GM23338 (cell line): ENCODE measurements at regions not wholly inside any gene's neighbourhood (a gene's known extent, or its start where the extent isn't known, plus 50 kb on each side); places are given as distances from the start of the nearest gene placed in this dataset.

Experiments
- ATAC-seq: fragments of 200-7000 bp; cut with Tn5 transposase; 3 replicates; pipeline ENCODE4 v1.9.1; 2020
- DNase-seq: peaks from one replicate; pipeline ENCODE4 v3.0.0-alpha.2; 2015; ENCODE audit warnings: low spot score
- H2AFZ ChIP-seq: fragments of 200-600 bp; sonication (generic); 2 replicates; pipeline ENCODE4 v1.8.0; 2016; ENCODE audit warnings: antibody characterized with exemption, mild to moderate bottlenecking, moderate library complexity
- H3F3A ChIP-seq: fragments of 200-600 bp; sonication (generic); replicated peaks from 2 replicates; pipeline ENCODE4 v1.8.0; 2017; ENCODE audit warnings: antibody characterized with exemption, mixed run types, low read depth
- H3K27ac ChIP-seq: fragments of 200-600 bp; sonication (generic); 2 replicates; pipeline ENCODE4 v1.6.1; 2016; ENCODE audit warnings: low read depth
- H3K27me3 ChIP-seq: fragments of 200-600 bp; sonication (generic); 2 replicates; pipeline ENCODE4 v1.8.0; 2016; ENCODE audit warnings: mild to moderate bottlenecking, mixed run types, moderate library complexity; ENCODE audit not compliant: insufficient read depth
- H3K36me3 ChIP-seq: fragments of 200-600 bp; sonication (generic); 2 replicates; pipeline ENCODE4 v1.8.0; 2016; ENCODE audit warnings: mild to moderate bottlenecking; ENCODE audit not compliant: insufficient read depth
- H3K4me1 ChIP-seq: fragments of 200-600 bp; sonication (generic); 2 replicates; pipeline ENCODE4 v1.8.0; 2016; ENCODE audit warnings: mild to moderate bottlenecking, moderate library complexity; ENCODE audit not compliant: insufficient read depth
- H3K4me2 ChIP-seq: fragments of 200-600 bp; sonication (generic); 2 replicates; pipeline ENCODE4 v1.7.1; 2017; ENCODE audit warnings: mixed run types
- H3K4me3 ChIP-seq: fragments of 200-600 bp; sonication (generic); 2 replicates; pipeline ENCODE4 v1.6.1; 2016; ENCODE audit warnings: mixed run types
- H3K79me2 ChIP-seq: fragments of 200-600 bp; sonication (generic); replicated peaks from 2 replicates; pipeline ENCODE4 v1.8.0; 2017; ENCODE audit warnings: mild to moderate bottlenecking; ENCODE audit not compliant: insufficient read depth
- H3K9me2 ChIP-seq: fragments of 200-600 bp; sonication (generic); 2 replicates; pipeline ENCODE4 v1.8.0; 2017; ENCODE audit not compliant: insufficient read depth
- H4K20me1 ChIP-seq: fragments of 200-600 bp; sonication (generic); replicated peaks from 2 replicates; pipeline ENCODE4 v1.8.0; 2017; ENCODE audit warnings: mild to moderate bottlenecking; ENCODE audit not compliant: insufficient read depth
- H3K27ac Mint-ChIP-seq: 2 replicates; pipeline ENCODE4 v1.8.0; 2020; ENCODE audit warnings: inconsistent platforms, mild to moderate bottlenecking, moderate library complexity, mixed read lengths
- H3K27me3 Mint-ChIP-seq: 3 replicates; pipeline ENCODE4 v1.8.0; 2022; ENCODE audit warnings: low read depth, mild to moderate bottlenecking, moderate library complexity, mixed read lengths, inconsistent platforms; ENCODE audit not compliant: insufficient read depth, poor library complexity
- H3K36me3 Mint-ChIP-seq: 3 replicates; pipeline ENCODE4 v1.8.0; 2021; ENCODE audit warnings: low read depth, mild to moderate bottlenecking, inconsistent platforms, moderate library complexity, mixed read lengths
- H3K4me1 Mint-ChIP-seq: 3 replicates; pipeline ENCODE4 v1.8.0; 2020; ENCODE audit warnings: mild to moderate bottlenecking, inconsistent platforms, mixed read lengths
- H3K4me3 Mint-ChIP-seq: 3 replicates; pipeline ENCODE4 v1.8.0; 2021; ENCODE audit warnings: moderate library complexity, mild to moderate bottlenecking, inconsistent platforms, mixed read lengths
- H3K9me3 Mint-ChIP-seq: 3 replicates; pipeline ENCODE4 v1.8.0; 2020; ENCODE audit warnings: moderate library complexity, mild to moderate bottlenecking, inconsistent platforms, mixed read lengths
- EZH2 ChIP-seq: fragments of 200-600 bp; sonication (generic); IDR thresholded peaks from one replicate; pipeline ENCODE4 v1.8.0; 2017; ENCODE audit warnings: antibody characterized with exemption, mild to moderate bottlenecking, low read depth; ENCODE audit not compliant: unreplicated experiment
- EZH2phosphoT487 ChIP-seq: fragments of 200-600 bp; sonication (generic); IDR thresholded peaks from one replicate; pipeline ENCODE4 v1.8.1; 2018; ENCODE audit warnings: antibody characterized with exemption; ENCODE audit not compliant: unreplicated experiment
- JUNB ChIP-seq: IDR thresholded peaks from one replicate; pipeline ENCODE4 v1.6.1; 2016; ENCODE audit warnings: antibody characterized with exemption; ENCODE audit not compliant: unreplicated experiment
- NANOG ChIP-seq: IDR thresholded peaks from 2 replicates; pipeline ENCODE4 v1.6.1; 2016; ENCODE audit warnings: antibody characterized with exemption, borderline replicate concordance
- POLR2AphosphoS5 ChIP-seq: IDR thresholded peaks from 2 replicates; pipeline ENCODE4 v1.6.1; 2016; ENCODE audit warnings: antibody characterized with exemption, low read depth
- STAT1 ChIP-seq: IDR thresholded peaks from one replicate; pipeline ENCODE4 v1.6.1; 2016; ENCODE audit warnings: antibody characterized with exemption; ENCODE audit not compliant: unreplicated experiment
- ZNF114 ChIP-seq: fragments of 250-450 bp; sonication (Bioruptor Pico); IDR thresholded peaks from 2 replicates; pipeline ENCODE4 v1.5.0; 2020; ENCODE audit warnings: mild to moderate bottlenecking, moderate library complexity
- ZNF331 ChIP-seq: fragments of 250-450 bp; sonication (Bioruptor Pico); IDR thresholded peaks from 2 replicates; pipeline ENCODE4 v1.5.0; 2020; ENCODE audit warnings: low read depth, mild to moderate bottlenecking, moderate library complexity
- TF ChIP-seq, protein P1 (sequence below): fragments of 250-450 bp; sonication (Bioruptor Pico); IDR thresholded peaks from 2 replicates; pipeline ENCODE4 v1.5.0; 2020; ENCODE audit warnings: mild to moderate bottlenecking, moderate library complexity
- TF ChIP-seq, protein P2 (sequence below): IDR thresholded peaks from 2 replicates; pipeline ENCODE4 v1.6.1; 2016; ENCODE audit warnings: antibody characterized with exemption
- TF ChIP-seq, protein P3 (sequence below), 2 experiments: fragments of 200-600 bp in 1 of 2; sonication (generic) in 1 of 2; conservative IDR thresholded peaks; 2 replicates each; pipeline versions ENCODE4 v1.5.1 to v1.6.1; 2016 to 2017; ENCODE audit warnings: antibody characterized with exemption in 2 of 2, low read depth in 2 of 2, mild to moderate bottlenecking in 2 of 2, moderate library complexity in 1 of 2
- TF ChIP-seq, protein P4 (sequence below): IDR thresholded peaks from one replicate; pipeline ENCODE4 v1.6.1; 2018; ENCODE audit warnings: antibody characterized with exemption; ENCODE audit not compliant: unreplicated experiment

DNA sequence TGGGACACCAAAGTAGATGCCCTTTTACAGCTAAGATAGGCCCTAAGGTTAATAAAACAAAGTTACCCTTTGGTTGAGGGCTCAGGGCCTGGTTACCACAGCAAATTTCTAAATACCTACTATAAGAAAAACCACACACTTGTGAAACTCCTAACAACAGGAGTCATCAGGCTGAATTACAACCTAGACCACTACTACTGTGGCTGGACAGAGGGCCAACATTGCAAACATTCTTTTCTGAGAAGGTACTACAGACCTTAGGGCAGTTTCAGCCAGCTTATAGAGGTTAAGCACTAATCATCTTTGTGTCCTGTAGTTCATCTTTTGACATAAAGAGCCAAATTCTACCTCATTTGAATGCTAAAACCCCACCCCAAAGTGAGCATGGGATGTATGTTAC lies 504.0 kb downstream of the RAPGEF2 start:
- Histone ChIP-seq H4K20me1 (no peaks in the 10 kb centered on the region), H3K36me3 (peaks cover 6% of the 10 kb centered on the region; the same call in 1 of the 2 replicates), H3K27ac (peak overlapping the region; percentile 29; the same call in 1 of the 2 replicates), H3K4me1 (no peaks in the 10 kb centered on the region; the same call in 1 of the 2 replicates), H3K4me3 (no peak overlapping the region), H3F3A (no peaks in the 10 kb centered on the region), H3K4me2 (no peak overlapping the region), H3K9me2 (no peaks in the 10 kb centered on the region), H3K79me2 (no peaks in the 10 kb centered on the region), H3K27me3 (no peaks in the 10 kb centered on the region), H2AFZ (no peak overlapping the region)
- TF ChIP-seq, protein P1, sequence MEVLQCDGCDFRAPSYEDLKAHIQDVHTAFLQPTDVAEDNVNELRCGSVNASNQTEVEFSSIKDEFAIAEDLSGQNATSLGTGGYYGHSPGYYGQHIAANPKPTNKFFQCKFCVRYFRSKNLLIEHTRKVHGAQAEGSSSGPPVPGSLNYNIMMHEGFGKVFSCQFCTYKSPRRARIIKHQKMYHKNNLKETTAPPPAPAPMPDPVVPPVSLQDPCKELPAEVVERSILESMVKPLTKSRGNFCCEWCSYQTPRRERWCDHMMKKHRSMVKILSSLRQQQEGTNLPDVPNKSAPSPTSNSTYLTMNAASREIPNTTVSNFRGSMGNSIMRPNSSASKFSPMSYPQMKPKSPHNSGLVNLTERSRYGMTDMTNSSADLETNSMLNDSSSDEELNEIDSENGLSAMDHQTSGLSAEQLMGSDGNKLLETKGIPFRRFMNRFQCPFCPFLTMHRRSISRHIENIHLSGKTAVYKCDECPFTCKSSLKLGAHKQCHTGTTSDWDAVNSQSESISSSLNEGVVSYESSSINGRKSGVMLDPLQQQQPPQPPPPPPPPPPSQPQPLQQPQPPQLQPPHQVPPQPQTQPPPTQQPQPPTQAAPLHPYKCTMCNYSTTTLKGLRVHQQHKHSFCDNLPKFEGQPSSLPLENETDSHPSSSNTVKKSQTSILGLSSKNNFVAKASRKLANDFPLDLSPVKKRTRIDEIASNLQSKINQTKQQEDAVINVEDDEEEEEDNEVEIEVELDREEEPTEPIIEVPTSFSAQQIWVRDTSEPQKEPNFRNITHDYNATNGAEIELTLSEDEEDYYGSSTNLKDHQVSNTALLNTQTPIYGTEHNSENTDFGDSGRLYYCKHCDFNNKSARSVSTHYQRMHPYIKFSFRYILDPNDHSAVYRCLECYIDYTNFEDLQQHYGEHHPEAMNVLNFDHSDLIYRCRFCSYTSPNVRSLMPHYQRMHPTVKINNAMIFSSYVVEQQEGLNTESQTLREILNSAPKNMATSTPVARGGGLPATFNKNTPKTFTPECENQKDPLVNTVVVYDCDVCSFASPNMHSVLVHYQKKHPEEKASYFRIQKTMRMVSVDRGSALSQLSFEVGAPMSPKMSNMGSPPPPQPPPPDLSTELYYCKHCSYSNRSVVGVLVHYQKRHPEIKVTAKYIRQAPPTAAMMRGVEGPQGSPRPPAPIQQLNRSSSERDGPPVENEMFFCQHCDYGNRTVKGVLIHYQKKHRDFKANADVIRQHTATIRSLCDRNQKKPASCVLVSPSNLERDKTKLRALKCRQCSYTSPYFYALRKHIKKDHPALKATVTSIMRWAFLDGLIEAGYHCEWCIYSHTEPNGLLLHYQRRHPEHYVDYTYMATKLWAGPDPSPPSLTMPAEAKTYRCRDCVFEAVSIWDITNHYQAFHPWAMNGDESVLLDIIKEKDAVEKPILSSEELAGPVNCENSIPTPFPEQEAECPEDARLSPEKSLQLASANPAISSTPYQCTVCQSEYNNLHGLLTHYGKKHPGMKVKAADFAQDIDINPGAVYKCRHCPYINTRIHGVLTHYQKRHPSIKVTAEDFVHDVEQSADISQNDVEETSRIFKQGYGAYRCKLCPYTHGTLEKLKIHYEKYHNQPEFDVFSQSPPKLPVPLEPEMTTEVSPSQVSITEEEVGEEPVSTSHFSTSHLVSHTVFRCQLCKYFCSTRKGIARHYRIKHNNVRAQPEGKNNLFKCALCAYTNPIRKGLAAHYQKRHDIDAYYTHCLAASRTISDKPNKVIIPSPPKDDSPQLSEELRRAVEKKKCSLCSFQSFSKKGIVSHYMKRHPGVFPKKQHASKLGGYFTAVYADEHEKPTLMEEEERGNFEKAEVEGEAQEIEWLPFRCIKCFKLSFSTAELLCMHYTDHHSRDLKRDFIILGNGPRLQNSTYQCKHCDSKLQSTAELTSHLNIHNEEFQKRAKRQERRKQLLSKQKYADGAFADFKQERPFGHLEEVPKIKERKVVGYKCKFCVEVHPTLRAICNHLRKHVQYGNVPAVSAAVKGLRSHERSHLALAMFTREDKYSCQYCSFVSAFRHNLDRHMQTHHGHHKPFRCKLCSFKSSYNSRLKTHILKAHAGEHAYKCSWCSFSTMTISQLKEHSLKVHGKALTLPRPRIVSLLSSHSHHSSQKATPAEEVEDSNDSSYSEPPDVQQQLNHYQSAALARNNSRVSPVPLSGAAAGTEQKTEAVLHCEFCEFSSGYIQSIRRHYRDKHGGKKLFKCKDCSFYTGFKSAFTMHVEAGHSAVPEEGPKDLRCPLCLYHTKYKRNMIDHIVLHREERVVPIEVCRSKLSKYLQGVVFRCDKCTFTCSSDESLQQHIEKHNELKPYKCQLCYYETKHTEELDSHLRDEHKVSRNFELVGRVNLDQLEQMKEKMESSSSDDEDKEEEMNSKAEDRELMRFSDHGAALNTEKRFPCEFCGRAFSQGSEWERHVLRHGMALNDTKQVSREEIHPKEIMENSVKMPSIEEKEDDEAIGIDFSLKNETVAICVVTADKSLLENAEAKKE (CRISPR knock-in tag): no peak
- TF ChIP-seq EZH2phosphoT487 (no peak), NANOG (no peak), ZNF331 (CRISPR knock-in tag) (no peak), ZNF114 (CRISPR knock-in tag) (no peak), POLR2AphosphoS5 (no peak), STAT1 (no peak), EZH2 (no peak), JUNB (no peak)
- TF ChIP-seq, protein P2, sequence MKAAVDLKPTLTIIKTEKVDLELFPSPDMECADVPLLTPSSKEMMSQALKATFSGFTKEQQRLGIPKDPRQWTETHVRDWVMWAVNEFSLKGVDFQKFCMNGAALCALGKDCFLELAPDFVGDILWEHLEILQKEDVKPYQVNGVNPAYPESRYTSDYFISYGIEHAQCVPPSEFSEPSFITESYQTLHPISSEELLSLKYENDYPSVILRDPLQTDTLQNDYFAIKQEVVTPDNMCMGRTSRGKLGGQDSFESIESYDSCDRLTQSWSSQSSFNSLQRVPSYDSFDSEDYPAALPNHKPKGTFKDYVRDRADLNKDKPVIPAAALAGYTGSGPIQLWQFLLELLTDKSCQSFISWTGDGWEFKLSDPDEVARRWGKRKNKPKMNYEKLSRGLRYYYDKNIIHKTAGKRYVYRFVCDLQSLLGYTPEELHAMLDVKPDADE: no peak
- TF ChIP-seq, protein P3, sequence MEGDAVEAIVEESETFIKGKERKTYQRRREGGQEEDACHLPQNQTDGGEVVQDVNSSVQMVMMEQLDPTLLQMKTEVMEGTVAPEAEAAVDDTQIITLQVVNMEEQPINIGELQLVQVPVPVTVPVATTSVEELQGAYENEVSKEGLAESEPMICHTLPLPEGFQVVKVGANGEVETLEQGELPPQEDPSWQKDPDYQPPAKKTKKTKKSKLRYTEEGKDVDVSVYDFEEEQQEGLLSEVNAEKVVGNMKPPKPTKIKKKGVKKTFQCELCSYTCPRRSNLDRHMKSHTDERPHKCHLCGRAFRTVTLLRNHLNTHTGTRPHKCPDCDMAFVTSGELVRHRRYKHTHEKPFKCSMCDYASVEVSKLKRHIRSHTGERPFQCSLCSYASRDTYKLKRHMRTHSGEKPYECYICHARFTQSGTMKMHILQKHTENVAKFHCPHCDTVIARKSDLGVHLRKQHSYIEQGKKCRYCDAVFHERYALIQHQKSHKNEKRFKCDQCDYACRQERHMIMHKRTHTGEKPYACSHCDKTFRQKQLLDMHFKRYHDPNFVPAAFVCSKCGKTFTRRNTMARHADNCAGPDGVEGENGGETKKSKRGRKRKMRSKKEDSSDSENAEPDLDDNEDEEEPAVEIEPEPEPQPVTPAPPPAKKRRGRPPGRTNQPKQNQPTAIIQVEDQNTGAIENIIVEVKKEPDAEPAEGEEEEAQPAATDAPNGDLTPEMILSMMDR (conservative IDR thresholded peaks at IDR 0.05; ENCODE audit: low read depth in 2 of 2): no peak
- TF ChIP-seq, protein P4, sequence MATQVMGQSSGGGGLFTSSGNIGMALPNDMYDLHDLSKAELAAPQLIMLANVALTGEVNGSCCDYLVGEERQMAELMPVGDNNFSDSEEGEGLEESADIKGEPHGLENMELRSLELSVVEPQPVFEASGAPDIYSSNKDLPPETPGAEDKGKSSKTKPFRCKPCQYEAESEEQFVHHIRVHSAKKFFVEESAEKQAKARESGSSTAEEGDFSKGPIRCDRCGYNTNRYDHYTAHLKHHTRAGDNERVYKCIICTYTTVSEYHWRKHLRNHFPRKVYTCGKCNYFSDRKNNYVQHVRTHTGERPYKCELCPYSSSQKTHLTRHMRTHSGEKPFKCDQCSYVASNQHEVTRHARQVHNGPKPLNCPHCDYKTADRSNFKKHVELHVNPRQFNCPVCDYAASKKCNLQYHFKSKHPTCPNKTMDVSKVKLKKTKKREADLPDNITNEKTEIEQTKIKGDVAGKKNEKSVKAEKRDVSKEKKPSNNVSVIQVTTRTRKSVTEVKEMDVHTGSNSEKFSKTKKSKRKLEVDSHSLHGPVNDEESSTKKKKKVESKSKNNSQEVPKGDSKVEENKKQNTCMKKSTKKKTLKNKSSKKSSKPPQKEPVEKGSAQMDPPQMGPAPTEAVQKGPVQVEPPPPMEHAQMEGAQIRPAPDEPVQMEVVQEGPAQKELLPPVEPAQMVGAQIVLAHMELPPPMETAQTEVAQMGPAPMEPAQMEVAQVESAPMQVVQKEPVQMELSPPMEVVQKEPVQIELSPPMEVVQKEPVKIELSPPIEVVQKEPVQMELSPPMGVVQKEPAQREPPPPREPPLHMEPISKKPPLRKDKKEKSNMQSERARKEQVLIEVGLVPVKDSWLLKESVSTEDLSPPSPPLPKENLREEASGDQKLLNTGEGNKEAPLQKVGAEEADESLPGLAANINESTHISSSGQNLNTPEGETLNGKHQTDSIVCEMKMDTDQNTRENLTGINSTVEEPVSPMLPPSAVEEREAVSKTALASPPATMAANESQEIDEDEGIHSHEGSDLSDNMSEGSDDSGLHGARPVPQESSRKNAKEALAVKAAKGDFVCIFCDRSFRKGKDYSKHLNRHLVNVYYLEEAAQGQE: no peak
- peaks cover 4% of the 10 kb centered on the region; the same call in 1 of the 3 replicates for H3K4me1 Mint-ChIP-seq
- no peak for ATAC-seq
- no peak for DNase-seq
- no peak overlapping the region for H3K4me3 Mint-ChIP-seq
- no peak overlapping the region for H3K27ac Mint-ChIP-seq
- H3K27me3 Mint-ChIP-seq: no peaks in the 10 kb centered on the region
- peaks cover 29% of the 10 kb centered on the region for H3K9me3 Mint-ChIP-seq
- H3K36me3 Mint-ChIP-seq: peaks cover 22% of the 10 kb centered on the region; the same call in 2 of the 3 replicates
